Activated naive CD8-positive, alpha-beta T cell (primary cell): ENCODE measurements at regions not wholly inside any gene's neighbourhood (a gene's known extent, or its start where the extent isn't known, plus 50 kb on each side); places are given as distances from the start of the nearest gene placed in this dataset.

Experiments used
- H3K27ac Mint-ChIP-seq: one replicate; pipeline ENCODE4 v1.8.0; 2021; ENCODE audit warnings: mixed read lengths
- H3K27me3 Mint-ChIP-seq: one replicate; pipeline ENCODE4 v1.8.0; 2021; ENCODE audit warnings: mixed read lengths
- H3K36me3 Mint-ChIP-seq: one replicate; pipeline ENCODE4 v1.8.0; 2021; ENCODE audit warnings: mixed read lengths
- H3K4me1 Mint-ChIP-seq: one replicate; pipeline ENCODE4 v1.8.0; 2021; ENCODE audit warnings: low read depth, mixed read lengths
- H3K4me3 Mint-ChIP-seq: one replicate; pipeline ENCODE4 v1.8.0; 2021; ENCODE audit warnings: mild to moderate bottlenecking, mixed read lengths
- H3K9me3 Mint-ChIP-seq: one replicate; pipeline ENCODE4 v1.8.0; 2021; ENCODE audit warnings: low read depth, mixed read lengths

DNA sequence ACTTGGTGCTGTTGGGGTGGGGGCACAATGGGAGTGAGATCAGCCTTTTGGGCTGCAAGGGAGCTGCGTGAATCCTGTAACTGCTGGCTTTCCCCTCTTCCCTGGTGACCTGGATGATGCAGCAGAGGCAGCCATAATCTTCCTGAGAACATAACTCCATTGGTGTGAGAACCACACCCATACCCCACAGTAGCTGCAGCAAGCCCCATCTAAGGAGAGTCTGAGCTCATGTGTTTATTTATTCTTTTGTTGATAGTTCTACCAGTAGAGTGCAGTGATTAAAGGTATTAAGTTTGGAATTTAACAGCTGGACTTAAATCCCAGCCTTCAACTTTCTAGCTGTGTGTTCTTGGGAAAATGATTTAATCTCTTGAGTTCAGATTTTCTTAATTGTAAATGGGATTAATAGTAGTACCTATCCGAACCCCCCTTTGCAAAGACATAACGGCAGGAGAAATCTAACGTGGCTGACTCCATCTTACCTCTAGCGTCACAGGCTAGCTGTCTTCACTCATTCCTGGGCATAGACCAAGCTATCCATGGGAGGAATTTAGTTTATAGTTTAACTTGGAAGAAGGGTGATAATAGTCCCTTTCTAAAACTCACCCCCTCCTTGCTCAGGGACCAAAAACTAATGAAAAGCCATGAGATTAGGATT, 385.0 kb upstream of the DDI1 start:
- H3K4me3 Mint-ChIP-seq = no peak overlapping the region
- no peak overlapping the region for H3K27ac Mint-ChIP-seq
- H3K4me1 Mint-ChIP-seq = no peaks in the 10 kb centered on the region
- H3K36me3 Mint-ChIP-seq = no peaks in the 10 kb centered on the region
- peaks cover 1% of the 10 kb centered on the region for H3K27me3 Mint-ChIP-seq
- H3K9me3 Mint-ChIP-seq = peaks cover 5% of the 10 kb centered on the region

- no peaks in the 10 kb centered on the region for H3K4me1 Mint-ChIP-seq
- peaks cover 1% of the 10 kb centered on the region for H3K27me3 Mint-ChIP-seq
- no peaks in the 10 kb centered on the region for H3K36me3 Mint-ChIP-seq
- H3K9me3 Mint-ChIP-seq = peaks cover 5% of the 10 kb centered on the region
- no peak overlapping the region for H3K27ac Mint-ChIP-seq
- H3K4me3 Mint-ChIP-seq = no peak overlapping the region
These were observed 384.4 kb upstream of the DDI1 start for GRCh38 chr11:103652013-103652412.

DNA sequence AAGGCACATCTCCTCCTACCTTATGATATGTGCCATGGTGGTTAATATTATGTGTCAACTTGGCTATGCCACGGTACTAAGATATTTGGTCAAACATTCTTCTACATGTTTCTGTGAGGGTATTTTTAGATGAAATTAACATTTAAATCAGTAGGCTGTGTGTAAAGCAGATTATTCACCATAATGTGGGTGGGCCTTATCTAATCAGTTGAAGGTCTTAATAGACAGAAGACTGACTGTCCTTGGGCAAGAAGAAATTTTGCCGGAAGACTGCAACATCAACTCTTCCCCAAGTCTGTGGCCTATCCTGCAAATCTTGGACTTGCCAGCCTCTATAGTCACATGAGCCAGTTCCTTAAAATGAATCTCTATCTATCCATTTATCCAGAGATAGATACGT, 380.1 kb upstream of the DDI1 start:
- Mint-ChIP-seq H3K9me3 (peaks cover 5% of the 10 kb centered on the region), H3K27me3 (peaks cover 1% of the 10 kb centered on the region), H3K36me3 (no peaks in the 10 kb centered on the region), H3K27ac (no peak overlapping the region), H3K4me3 (no peak overlapping the region), H3K4me1 (no peaks in the 10 kb centered on the region)

DNA sequence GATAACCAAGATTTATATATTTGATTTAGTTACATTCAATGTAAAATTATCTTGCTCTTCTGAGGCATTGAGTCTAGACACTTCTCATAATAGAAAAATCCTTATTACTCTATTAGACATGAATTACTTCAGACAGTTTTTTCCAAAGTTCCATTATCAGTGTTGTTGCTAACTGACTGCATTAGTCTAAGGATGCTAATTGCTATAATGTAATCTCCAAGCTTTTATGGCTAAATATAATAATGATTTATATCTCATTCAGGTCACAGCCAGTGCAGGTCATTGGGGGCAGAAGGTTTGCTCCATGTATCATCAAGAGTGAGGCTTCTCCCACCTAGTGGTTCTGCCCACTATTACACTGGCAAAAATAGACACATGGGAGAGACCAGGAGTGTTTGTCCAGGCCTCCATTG, 377.2 kb upstream of the DDI1 start:
- no peaks in the 10 kb centered on the region for H3K36me3 Mint-ChIP-seq
- no peaks in the 10 kb centered on the region for H3K9me3 Mint-ChIP-seq
- no peak overlapping the region for H3K27ac Mint-ChIP-seq
- H3K27me3 Mint-ChIP-seq = peaks cover 1% of the 10 kb centered on the region
- H3K4me3 Mint-ChIP-seq = no peak overlapping the region
- peaks cover 7% of the 10 kb centered on the region for H3K4me1 Mint-ChIP-seq

- Mint-ChIP-seq H3K4me1 (peaks cover 7% of the 10 kb centered on the region), H3K36me3 (no peaks in the 10 kb centered on the region), H3K9me3 (no peaks in the 10 kb centered on the region), H3K27ac (no peak overlapping the region), H3K27me3 (peaks cover 1% of the 10 kb centered on the region), H3K4me3 (no peak overlapping the region)
These were observed 376.7 kb upstream of the DDI1 start for GRCh38 chr11:103659743-103660142.

GRCh38 chr11:103661185-103661584, 375.3 kb upstream of the DDI1 start:
- H3K36me3 Mint-ChIP-seq = no peaks in the 10 kb centered on the region
- H3K27ac Mint-ChIP-seq = no peak overlapping the region

DNA sequence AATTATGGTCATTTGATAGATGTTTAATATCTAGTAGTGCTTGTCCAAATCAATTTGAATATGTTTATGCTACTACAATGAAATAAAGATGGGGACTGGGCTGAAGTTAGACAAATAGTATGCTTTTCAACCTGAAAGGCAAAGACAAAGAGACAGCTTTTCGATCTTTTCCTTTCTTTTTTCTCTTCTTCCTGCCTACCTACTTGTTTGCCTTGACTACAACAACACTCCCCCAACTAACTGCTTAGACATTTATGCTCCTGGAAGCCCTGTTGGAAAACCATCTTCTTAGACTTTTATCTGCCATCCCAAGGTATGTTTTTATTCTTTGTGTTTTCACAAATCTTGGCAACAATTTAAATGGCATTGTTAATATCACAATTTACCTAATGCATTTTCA, 374.4 kb upstream of the DDI1 start:
- H3K9me3 Mint-ChIP-seq = no peaks in the 10 kb centered on the region
- peaks cover 7% of the 10 kb centered on the region for H3K4me1 Mint-ChIP-seq

More at GRCh38 chr11:103661185-103661584, 375.3 kb upstream of the DDI1 start:
- no peaks in the 10 kb centered on the region for H3K9me3 Mint-ChIP-seq
- no peaks in the 10 kb centered on the region for H3K27me3 Mint-ChIP-seq
- peaks cover 7% of the 10 kb centered on the region for H3K4me1 Mint-ChIP-seq
- no peak overlapping the region for H3K4me3 Mint-ChIP-seq

DNA sequence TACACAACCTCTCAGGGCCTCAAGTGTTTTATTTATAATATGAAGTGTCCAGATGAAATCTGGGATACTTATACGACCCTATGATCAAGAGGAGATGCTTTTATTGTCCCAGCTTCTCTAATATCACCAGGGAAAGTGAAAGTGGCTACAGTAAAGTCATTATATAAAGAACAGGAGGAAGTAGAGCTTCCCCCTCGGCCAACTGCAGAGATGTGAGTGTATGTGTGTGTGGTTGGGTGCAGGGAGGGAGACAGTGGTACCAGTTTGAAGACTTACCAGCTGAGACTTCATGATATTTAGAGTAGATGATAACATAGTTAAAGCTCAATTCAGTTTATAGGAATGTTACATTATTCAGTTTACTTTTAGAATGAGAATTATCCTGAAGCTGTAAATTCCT, 373.6 kb upstream of the DDI1 start:
- Mint-ChIP-seq H3K4me3 (no peak overlapping the region), H3K36me3 (no peaks in the 10 kb centered on the region), H3K27ac (no peak overlapping the region), H3K9me3 (no peaks in the 10 kb centered on the region), H3K4me1 (peaks cover 7% of the 10 kb centered on the region), H3K27me3 (no peaks in the 10 kb centered on the region)

More for the DNA sequence above, 374.4 kb upstream of the DDI1 start:
- H3K4me3 Mint-ChIP-seq = no peak overlapping the region
- no peaks in the 10 kb centered on the region for H3K36me3 Mint-ChIP-seq
- H3K27ac Mint-ChIP-seq = no peak overlapping the region
- no peaks in the 10 kb centered on the region for H3K27me3 Mint-ChIP-seq

GRCh38 chr11:103668859-103669258, 367.6 kb upstream of the DDI1 start:
- no peak overlapping the region for H3K4me3 Mint-ChIP-seq
- no peaks in the 10 kb centered on the region for H3K36me3 Mint-ChIP-seq
- no peaks in the 10 kb centered on the region for H3K9me3 Mint-ChIP-seq
- peaks cover 1% of the 10 kb centered on the region for H3K27me3 Mint-ChIP-seq
- no peaks in the 10 kb centered on the region for H3K4me1 Mint-ChIP-seq
- no peak overlapping the region for H3K27ac Mint-ChIP-seq

DNA sequence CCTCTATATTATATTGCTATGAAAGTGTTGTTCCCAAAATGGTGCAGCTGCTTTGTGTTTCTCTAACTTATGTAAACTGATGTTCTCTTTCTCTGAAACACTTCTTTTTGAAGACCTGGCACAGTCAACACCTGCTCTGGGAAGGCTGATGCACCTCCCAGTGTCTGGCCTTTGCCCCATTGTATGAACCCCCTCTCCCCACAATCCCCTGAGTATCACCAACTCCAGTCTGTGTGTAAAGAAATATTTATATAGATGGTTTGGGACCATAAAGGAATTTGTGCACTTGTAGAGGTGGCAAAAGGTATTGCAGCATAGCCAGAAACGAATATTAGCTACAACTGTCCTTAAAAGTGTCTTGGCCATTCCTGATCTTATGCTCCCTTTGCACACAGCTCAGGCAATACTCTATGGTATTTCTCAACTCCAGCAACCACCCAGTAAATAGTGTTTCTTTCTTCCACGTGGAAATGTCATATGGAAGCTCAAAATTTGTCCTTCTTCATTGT, 365.2 kb upstream of the DDI1 start:
- H3K4me3 Mint-ChIP-seq = no peak overlapping the region
- H3K27ac Mint-ChIP-seq = no peak overlapping the region
- no peaks in the 10 kb centered on the region for H3K4me1 Mint-ChIP-seq
- peaks cover 1% of the 10 kb centered on the region for H3K27me3 Mint-ChIP-seq
- H3K36me3 Mint-ChIP-seq = no peaks in the 10 kb centered on the region
- H3K9me3 Mint-ChIP-seq = no peaks in the 10 kb centered on the region

DNA sequence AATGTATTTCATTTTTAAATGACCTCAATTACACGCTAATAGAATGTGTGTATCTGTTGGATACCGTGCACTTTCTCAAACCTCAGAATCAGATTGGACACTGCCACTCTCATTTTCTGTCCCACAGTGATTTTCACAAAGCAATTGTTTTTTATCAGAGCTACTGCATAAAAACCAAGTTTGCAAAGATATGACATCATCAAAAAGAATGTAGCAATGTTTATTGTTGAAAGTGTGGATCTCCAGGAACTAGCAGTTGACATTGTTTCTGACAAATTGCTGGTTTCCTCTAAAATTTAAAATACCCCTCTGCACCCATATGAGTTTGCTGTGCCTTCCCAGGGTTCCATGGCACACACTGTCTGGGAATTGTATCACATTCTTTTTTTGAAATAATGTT, 362.7 kb upstream of the DDI1 start:
- Mint-ChIP-seq H3K27ac (no peak overlapping the region), H3K4me3 (no peak overlapping the region), H3K9me3 (no peaks in the 10 kb centered on the region), H3K36me3 (no peaks in the 10 kb centered on the region), H3K27me3 (peaks cover 1% of the 10 kb centered on the region), H3K4me1 (no peaks in the 10 kb centered on the region)

DNA sequence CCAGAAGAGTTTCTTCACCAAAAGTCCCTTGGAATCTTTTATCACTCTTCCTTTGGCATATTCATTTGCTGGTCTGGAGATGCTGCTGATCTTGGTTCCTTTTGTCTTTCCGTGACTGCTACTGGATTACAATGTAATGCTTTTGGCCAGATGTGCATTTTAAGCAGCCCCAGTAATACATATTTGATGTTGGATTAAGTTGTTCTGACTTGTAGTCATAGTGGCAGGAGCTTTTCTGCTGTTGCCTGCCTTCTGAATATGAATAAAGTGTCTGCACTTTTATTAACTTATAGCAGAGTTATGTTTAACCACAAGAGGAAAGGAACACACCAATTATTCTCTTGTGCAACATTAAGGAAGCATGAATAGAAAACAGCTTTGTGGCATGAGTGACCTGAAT, 360.0 kb upstream of the DDI1 start:
- Mint-ChIP-seq H3K36me3 (no peaks in the 10 kb centered on the region), H3K4me1 (no peaks in the 10 kb centered on the region), H3K9me3 (no peaks in the 10 kb centered on the region)

DNA sequence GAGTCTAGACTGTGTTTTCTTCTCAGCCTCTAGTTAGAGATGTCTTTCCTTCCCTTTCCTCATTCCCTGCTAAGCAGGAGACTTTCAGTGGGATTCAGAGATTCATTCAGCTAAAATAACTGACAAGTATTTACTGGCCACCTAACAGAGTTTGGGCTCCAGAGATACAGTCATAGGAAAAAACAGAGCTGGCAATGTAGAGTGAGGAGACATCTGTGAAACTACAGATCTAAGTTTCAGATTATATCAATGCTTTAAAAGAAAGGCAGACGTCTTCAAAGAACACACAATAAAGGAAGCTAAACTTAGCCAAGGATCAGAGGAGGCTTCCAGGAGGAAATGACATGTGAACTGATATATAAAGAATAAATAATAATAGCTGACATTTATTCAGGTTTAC, 355.6 kb upstream of the DDI1 start:
- Mint-ChIP-seq H3K9me3 (no peaks in the 10 kb centered on the region), H3K36me3 (no peaks in the 10 kb centered on the region)

More for the DNA sequence above, 360.0 kb upstream of the DDI1 start:
- Mint-ChIP-seq H3K27ac (no peak overlapping the region), H3K4me3 (no peak overlapping the region), H3K27me3 (peaks cover 1% of the 10 kb centered on the region)

DNA sequence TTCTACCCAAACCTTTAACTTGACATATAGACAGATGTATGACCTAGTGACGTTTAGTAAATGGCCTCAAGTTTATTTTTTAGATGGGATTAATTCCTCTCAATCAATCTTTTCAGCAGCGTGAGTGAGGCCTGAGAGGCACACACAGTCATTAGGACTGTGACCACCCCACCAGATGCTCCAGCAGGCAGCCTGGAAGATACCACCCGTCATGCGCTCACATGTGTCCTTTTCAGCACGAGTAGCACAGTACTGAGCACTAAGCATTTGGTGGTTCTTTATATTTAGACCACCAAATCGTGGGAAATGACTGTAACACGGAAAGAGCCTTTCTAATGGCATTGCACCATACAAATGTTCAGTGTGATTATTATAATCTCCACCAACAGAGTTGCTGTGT, 354.6 kb upstream of the DDI1 start:
- peaks cover 2% of the 10 kb centered on the region for H3K27me3 Mint-ChIP-seq
- H3K4me3 Mint-ChIP-seq = no peak overlapping the region
- no peaks in the 10 kb centered on the region for H3K36me3 Mint-ChIP-seq
- peaks cover 4% of the 10 kb centered on the region for H3K4me1 Mint-ChIP-seq
- H3K27ac Mint-ChIP-seq = no peak overlapping the region
- no peaks in the 10 kb centered on the region for H3K9me3 Mint-ChIP-seq

More for the DNA sequence above, 355.6 kb upstream of the DDI1 start:
- H3K27me3 Mint-ChIP-seq = peaks cover 2% of the 10 kb centered on the region
- peaks cover 4% of the 10 kb centered on the region for H3K4me1 Mint-ChIP-seq
- H3K4me3 Mint-ChIP-seq = no peak overlapping the region
- H3K27ac Mint-ChIP-seq = no peak overlapping the region

DNA sequence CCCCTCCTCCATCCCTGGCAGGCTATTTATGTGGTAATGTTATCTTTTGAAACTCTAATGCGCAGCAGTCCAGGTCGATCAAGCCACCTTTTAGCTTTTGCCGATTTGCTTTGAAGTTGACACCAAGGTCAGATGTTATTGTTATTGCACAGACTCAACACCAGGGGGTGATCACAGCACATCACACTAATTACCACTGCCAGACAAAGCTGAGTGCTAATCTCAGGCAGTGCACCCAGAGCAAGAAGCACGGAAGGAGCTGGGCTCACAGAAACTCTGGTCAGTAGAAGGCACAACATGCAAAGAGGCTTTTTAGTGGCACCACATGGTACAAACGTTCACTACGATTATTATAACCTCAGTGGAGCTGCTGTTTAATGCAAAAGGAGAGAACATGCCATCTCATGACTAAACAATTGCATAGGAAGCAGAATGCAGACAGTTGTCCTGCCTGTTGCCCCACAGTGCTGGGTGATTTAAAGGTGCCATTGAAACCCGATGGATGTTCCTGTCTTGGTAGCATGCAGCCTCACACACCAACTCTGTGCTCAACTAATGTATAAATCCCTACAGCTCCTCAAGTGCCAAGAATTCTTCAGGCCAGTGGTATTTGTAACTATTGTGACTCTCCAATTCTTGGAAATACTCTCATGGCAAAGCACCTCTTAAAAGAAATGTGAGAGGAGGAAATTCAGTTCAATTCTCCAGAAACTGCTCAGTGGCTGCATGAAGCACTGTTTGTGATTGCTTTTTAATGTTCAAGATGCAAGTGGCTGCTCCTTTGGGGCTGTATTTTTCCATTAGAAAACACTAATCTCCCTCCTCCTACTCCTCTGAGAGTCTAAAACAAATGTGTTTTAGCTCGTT, 353.9 kb upstream of the DDI1 start:
- Mint-ChIP-seq H3K27me3 (peaks cover 2% of the 10 kb centered on the region), H3K9me3 (no peaks in the 10 kb centered on the region), H3K4me1 (peaks cover 4% of the 10 kb centered on the region), H3K27ac (no peak overlapping the region), H3K36me3 (no peaks in the 10 kb centered on the region), H3K4me3 (no peak overlapping the region)
